ENCODE measurements at regions not wholly inside any gene's neighbourhood (a gene's known extent, or its start where the extent isn't known, plus 50 kb on each side); places are given as distances from the start of the nearest gene placed in this dataset.

DNA sequence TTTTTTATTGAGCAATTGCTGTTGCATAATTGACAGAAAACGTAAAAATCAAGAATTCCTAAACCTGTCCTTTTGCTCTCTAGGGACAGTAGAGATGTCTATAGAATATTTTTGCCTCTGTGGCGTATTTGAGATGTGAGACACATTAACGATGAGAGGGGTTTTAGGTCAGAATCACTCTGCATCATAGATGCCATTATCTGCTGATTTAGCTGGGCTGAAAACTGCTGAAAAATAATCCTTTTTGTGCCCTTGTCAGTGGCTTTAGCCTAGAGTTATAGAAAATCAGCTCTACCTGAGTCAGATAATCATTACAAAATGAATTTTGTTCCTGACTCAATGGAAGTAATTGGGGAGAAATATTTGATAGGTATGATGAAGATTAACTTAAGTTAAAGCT lies 767.8 kb upstream of the TENM3 start:
- TF ChIP-seq, protein P1, sequence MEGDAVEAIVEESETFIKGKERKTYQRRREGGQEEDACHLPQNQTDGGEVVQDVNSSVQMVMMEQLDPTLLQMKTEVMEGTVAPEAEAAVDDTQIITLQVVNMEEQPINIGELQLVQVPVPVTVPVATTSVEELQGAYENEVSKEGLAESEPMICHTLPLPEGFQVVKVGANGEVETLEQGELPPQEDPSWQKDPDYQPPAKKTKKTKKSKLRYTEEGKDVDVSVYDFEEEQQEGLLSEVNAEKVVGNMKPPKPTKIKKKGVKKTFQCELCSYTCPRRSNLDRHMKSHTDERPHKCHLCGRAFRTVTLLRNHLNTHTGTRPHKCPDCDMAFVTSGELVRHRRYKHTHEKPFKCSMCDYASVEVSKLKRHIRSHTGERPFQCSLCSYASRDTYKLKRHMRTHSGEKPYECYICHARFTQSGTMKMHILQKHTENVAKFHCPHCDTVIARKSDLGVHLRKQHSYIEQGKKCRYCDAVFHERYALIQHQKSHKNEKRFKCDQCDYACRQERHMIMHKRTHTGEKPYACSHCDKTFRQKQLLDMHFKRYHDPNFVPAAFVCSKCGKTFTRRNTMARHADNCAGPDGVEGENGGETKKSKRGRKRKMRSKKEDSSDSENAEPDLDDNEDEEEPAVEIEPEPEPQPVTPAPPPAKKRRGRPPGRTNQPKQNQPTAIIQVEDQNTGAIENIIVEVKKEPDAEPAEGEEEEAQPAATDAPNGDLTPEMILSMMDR (conservative IDR thresholded peaks at IDR 0.05) = no peak
- no peak for TF ChIP-seq ZFX (IDR thresholded peaks at IDR 0.05)

Data from C4-2B (cell line).